DMS153 treated with DMSO at 0.1 percent for 48 hours (cell line): ENCODE measurements at regions not wholly inside any gene's neighbourhood (a gene's known extent, or its start where the extent isn't known, plus 50 kb on each side); places are given as distances from the start of the nearest gene placed in this dataset.
"Not testable (repeated sequence)": the region's sequence is repeated elsewhere in the genome, so short reads cannot be mapped to it uniquely, and the experiment has no call there.

Source experiments
- DNase-seq: peaks from one replicate; lab custom pipeline; 2025; ENCODE audit not compliant: unreplicated experiment; lab: John Stamatoyannopoulos, UW

DNA sequence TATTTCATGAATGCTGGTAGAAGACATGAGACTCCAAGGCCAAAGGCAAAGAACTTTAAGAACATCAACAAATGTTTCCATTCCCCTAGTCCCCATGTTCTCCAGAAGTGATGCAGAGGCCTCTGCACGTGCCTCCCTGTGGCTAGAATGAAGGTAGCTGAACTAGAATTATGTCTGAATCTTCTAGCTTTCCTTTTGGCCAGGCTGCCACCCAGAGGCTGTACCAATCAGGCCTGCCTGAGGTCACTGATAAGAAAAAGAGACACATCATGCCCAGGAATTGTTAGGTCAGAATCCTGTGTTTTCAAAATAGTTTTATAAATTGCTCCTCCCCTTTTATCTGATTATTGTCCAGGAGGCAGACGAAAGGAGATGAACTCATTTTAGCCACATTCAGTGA lies 188.0 kb upstream of the SLC16A7 start:
- DNase-seq, result no peak

DNA sequence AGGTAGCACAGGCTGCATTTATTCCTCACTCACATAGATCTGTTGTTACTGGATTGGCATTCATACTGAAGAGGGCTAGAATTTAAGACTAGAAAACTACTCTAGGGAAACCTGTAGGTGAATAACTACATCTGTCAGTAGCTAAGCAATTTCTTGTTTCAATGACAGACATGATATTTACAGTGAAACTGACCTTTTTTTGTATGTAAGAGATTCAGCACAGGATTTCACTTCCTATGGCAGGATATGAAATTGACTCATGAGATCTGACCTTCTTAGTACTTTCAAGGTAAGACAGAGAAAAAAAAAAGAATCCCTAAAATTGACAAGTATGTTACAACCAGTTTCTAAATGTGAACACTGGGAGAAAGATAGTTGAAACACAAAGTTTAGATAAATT lies 189.8 kb upstream of the SLC16A7 start:
- DNase-seq, result no peak

DNA sequence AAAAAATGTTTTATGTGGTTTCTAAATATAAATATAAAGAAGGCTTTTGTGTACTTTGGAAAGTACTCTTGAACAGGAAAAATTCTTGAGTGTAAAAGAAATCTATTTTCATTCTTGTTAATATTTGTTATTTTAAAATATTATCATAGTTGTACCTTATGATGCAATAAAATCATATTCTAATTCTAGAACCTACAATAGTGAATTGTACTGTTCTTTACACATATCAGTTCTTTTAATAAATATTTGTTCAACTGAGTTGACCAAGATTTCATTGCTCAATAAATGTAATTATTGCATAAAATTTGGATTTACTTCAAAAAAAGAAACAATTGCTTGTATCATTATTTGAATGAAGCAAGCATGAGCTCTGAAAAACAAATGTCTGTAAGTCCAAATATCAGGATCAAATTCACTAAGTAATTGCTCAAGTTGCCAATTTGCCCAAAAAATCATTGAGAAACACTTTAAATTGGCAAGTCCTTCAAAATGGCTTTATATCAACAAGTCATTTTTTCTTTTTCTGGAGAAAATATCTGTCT lies 191.6 kb upstream of the SLC16A7 start:
- no peak for DNase-seq

DNA sequence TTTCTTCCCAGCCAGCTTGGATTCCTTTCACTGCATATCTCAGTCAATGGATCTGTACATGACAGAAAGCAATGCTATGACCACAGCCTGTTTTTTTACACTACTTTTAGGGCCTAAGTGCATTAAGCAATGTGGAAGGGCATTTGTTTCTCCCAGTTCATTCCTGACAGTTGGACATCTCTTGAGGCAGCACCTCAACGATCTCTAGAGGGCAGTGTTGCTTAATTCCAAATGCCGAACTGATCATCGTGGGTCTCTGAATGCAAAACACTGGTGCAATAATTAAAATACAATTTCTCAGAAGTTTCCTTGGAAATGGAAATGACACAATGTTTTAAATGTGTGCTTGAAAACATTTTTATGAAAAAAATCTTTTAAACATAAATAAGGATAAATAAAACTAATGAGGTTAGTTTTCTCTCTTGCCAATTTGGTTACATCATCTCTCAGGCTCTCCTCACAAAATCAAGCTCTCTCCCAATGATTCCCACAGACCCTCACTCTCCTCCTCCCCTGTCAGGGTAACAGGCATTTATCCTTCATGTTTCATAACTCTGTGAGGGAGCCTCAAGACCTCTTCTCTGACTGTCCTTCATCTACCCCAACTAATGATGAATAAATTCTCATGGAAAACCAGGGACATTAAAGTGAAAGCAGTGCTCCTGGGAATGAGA lies 192.4 kb upstream of the SLC16A7 start:
- DNase-seq, result peak; percentile 38

DNA sequence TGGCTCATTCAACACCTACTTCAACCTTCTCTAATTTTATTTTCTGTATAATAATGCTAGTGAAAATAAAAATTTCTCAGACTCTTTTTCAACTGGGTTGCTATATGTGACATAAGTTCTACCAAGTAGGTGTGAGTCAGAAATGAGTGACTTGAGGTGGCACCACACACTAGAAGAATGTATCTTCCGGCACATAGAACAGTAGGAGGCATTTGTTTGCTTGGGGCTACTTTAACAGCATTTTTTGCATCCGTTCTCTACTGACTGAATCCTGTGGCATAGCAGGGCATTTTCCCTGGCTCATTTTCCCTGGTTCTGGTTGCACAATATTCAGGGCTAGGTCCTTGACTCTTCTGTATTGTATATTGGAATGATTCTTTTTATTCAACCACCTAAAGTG lies 194.0 kb upstream of the SLC16A7 start:
- DNase-seq, result no peak

DNA sequence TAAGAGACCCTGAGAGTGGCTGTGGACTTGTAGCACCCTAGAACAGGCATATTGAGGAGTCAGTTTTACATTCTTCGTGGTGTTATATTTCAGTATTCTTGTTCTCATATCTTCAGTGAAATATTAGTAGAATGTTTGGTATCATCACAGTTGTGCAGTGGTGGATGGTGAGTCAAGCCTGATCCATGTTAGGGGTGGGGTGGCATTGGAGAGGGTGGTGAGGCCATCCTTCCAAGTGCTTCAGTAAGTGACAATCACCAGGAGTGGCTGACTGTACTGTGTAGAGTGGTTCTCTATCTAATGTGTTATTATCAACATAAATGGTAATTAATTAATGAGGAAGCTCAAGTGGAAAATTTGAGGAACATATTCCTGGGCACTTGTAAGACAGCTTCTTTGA lies 197.7 kb upstream of the SLC16A7 start:
- no peak for DNase-seq

DNA sequence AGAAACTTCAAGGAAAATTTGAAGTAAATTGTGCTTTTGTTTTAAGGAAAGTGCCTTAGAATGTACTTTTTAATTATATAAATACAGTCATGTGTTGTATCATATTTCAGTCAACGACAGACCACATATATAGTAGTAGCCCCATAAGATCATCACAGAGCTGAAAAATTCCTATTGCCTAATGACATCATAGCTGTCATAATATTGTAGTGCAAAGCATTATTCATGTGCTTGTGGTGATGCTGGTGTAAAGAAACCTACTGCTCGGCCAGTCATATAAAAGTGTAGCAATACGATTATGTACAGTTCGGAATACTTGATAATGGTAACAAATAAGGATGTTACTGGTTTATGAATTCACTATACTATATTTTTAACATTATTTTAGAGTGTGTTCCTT lies 198.9 kb upstream of the SLC16A7 start:
- no peak for DNase-seq

DNA sequence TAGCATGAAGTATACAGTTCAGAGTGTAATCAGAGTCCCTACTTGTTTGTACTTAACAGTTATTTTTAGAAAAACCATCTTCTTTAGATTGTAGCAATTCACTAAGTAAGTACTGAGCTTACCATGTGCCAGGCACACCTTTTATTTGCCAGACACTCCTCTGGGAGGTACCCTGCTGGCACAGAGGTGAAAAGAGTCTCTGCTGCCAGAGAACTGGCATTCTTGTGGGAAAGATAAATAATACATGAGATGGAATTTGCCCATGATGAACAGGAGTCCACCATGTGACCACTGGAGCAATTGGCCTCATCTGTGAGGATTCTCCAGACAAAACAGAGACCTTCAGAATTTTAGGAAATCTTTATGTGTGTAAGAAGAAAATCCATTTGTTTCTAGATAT lies 199.3 kb upstream of the SLC16A7 start:
- DNase-seq, result no peak

DNA sequence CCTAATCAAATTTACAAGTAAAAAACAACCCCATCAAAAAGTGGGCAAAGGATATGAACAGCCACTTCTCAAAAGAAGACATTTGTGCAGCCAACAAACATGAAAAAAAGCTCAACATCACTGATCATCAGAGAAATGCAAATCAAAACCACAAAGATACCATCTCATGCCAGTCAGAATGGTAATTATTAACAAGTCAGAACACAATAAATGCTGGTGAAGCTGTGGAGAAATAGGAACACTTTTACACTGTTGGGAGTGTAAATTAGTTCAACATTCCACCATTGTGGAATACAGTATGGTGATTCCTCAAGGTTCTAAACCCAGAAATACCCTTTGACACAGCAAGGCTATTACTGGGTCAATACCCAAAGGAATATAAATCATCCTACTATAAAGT lies 200.5 kb upstream of the SLC16A7 start:
- not testable (repeated sequence) for DNase-seq

DNA sequence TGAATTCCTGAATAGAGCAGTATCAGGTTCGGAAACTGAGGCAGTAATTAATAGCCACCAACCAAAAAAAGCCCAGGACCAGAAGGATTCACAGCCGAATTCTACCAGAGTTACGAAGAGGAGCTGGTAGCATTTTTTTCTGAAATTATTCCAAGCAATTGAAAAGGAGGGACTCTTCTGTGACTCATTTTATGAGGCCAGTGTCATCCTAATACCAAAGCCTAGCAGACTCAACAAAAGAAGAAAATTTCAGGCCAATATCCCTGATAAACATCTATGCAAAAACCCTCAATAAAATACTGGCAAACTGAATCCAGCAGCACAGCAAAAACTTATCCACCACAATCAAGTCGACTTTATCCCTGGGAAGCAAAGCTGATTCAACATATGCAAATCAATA lies 202.3 kb upstream of the SLC16A7 start:
- no peak for DNase-seq

DNA sequence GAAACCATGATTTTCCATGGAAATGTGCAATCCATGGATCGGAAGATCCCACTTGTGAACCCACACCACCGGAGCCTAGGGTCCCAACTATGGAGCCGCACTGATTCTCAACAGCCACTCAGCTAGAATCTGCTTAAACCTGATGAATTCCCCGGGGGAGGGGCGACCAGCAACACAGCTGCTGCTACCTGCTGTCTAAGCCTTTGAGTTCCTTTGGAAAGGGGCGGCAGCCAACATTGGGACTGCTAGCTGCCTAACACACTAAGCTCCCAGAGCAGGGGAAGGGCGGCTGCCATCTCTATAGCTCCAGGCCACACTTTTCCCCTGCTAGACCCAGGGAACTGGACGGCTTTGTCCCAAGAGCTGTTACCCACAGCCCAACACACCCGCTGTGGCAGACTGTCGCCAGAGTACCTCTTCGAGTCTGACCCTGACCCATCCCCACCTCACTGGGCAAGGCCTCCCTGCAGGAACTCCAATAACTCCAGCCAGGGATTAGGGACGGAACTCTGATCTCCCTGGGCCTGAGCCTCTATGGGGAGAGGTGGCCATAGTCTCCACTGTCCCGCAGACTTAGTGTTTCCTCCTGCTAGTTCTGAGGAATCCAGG lies 205.8 kb upstream of the SLC16A7 start:
- no peak for DNase-seq

DNA sequence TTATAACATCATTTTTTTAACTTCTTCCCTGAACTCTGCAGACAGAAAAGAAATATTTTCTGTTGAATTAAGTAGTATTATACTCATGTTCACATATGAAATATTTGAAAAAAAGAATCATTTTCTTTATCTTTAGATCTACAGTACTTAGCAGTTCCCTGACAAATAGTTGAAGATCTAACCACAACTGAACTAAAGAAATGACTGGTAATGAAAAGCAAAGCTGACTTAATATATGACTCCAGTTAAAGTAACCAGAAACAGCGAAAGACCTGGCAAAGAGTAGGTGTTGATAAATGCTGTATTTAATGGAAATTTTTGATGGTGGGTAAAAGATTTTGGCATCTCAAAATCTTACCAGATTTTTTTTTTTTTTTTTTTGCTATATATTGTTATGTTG lies 207.1 kb upstream of the SLC16A7 start:
- DNase-seq, result no peak

DNA sequence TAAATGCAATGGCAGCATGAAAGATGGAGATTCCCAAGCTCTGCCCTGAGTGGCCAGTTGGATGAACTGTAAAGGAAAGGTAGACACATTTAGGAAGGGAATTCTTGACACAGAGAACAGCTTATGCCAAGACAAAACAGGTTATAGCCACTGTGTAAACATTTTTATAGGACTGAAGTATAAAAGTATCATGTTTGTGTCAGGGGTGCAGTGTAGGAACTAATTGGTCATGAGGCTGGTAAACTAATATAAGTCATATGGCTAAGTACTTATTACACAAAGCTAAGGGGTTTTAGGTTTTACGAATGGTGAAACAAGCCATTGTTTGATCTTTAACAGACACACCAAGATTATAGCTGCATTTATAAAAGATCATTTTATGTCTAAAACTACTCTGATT lies 207.7 kb upstream of the SLC16A7 start:
- DNase-seq, result no peak

DNA sequence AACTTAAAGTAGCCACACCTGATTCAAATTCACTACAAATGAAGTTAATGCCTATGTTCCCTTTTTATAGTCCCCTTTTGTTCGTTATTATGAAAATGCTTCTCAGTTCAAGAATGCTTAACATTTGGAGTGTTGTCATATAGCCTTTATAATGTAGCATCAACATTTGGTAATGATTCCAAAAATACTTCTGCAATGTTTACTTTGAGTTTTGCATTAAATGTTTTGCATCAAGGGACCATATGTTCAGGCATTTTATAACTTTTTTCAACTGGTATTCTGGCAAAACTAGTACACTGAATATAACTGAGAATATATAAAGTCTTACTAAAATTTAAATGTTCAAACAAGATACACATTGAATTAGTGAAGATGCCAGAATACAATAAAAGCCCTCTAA lies 209.6 kb upstream of the SLC16A7 start:
- no peak for DNase-seq

DNA sequence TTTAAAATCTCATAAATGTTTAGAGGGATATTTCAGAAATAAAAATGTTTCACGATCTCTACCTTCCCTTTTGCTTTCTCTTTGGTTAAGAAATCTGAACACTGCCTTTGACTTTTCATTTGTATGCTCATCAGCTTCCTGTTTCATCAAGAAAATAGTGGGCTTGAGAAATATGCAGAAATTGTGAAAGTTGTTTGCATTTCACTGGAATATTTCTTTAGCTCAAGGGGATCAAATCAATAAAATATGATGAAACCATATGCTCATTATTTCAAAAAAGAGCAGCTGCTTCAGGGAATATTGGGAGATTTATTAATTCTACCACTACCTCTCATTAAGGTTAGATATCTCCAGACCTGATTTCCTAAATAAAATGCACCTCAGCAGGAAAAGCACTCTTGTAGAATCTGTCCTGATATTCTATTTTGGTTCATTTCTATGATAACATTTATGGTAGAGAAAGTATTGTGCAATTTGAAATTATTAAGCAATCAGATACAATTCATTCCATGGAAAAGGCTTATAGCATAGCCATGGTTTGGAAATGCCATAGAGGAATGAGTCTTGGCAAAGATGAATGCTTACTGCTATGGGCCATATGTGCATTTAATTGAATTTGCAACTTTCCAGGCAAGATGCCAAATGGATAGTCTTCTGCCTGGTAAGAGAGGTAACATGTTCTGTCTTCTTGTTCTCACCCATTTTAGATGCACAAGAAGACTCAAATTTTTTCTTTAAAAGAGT lies 212.6 kb upstream of the SLC16A7 start:
- no peak for DNase-seq

DNA sequence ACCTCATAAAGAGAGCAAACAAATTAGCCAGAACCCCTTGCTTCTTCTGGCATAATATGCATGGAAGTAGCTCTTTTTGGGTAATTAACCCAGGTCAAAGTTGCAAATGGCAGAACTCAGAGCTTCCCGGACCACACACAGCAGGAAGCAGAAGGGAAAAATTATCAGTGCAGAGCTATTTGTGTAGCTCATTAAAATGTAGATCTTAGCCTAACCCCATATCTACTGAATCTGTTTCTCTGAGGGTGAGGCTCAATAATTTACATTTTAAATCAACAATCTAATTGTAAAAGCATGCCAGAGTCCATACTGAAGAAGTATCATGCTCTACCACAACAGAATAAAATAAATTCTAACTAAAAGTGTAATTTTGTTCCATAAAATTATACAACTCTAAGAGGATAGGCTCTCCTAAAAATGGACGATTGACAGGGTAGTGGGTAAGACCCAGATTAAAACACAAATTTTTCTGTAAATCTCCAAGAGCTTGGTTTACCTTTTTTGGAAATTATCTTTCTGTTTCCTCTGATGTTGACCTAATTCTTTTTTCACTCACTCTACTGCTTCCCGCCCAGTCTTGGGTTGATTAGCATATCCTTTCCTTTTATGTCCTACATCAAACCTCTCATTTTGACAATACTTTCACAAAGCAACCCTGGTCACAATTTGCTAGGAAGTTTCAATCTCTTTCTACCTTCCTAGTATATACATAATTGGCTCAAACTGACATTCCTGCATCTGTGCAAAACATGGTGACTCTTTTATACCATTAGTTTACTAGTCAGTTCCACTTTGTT lies 213.3 kb upstream of the SLC16A7 start:
- DNase-seq, result no peak

DNA sequence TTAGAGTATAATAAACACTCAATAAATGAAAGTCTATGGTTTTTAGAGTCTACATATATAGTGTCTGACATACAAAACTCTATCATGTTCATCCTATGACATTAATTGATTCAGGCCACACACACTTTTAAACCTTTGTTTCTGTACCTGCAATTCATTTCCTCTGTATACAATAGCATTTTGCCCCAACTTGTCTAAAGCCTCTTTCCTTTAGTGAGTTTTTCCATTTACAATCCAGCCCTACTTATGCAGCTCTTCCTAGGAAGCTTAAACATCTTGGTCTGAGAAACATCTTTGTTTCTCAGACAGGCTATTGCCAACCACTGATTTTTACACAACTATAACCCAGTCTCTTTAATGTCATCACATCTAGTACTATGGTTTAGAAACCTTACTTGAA lies 214.7 kb upstream of the SLC16A7 start:
- no peak for DNase-seq

DNA sequence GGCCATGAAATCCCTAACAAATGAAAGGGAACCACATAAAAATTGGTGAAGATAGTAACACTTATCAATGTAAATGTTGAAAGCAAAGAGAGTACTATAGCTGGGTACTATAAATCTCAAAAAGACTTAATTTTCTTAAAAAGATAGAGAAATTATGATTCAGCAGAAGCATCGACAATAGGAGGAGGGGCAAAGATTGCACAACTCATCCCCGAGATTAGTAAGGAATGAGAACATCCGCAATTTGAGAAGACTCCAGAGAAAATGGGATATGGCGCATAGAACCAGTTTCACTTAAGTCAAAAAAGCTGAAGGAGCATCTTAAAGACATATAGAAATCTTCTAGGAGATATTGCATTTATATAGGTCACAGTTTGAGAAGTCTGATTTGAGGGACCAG lies 220.2 kb upstream of the SLC16A7 start:
- DNase-seq, result no peak

DNA sequence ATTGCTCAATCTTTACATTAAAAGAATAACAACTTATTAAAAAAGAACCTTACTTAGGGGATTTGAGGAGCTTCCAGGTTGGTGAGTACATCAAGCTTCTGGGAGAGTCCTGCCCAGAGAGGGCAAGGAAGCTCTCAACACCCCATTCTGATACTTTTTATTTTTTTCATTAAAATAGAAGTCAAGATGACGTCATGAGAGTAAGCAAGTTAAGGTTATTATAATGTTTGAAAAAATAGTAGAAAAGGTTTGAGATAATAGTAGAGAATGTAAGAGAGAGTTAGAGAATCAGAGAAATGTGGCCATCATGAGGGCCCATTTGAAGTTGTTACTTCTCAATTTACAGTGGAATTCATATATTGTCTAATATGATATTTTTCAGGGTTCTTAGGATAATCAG lies 221.0 kb upstream of the SLC16A7 start:
- DNase-seq, result no peak

DNA sequence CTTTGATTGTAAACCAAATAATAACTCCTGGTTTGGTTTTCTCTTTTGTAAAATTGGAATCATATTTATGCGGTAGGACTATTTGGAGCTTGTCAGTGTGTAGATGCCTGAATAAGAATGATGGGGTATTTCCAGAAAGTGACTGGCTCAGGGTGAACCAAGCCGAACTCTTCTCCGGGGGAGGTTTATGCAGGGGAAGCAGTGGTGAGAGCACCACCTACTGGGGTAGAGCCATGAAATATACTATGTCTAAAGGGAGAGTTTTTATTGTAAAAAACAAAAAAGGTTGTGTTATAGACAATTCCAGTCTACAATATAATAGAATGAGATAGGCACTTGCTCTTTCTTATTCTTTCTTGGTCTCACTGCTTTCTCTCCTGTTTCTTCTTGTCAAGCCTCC lies 222.9 kb upstream of the SLC16A7 start:
- DNase-seq, result no peak

DNA sequence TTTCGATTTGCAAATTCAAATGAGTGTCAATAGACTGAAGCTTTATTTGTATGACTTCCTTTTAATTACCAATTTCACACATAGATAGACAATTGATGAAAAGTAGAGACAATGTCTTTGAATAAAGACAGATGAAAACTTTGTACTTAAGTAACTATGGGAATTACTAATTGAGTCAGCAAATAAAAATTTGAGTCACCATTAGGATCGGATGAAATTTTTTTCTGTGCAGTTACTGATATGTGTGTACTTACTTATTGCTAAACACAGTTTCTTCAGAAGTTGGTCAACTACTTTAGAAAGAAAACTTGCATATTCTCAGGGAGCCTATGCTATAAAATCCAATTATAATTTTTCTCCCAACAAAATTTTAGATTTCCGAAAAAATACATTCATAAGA lies 224.9 kb upstream of the SLC16A7 start:
- DNase-seq, result no peak
